Loucy (cell line): ENCODE measurements at regions not wholly inside any gene's neighbourhood (a gene's known extent, or its start where the extent isn't known, plus 50 kb on each side); places are given as distances from the start of the nearest gene placed in this dataset.
A peak's percentile ranks its signal among the peaks of the same experiment; 100 is the strongest.

Experiments
- H2AFZ ChIP-seq: fragments of 200-600 bp; sonication (generic); 2 replicates; pipeline ENCODE4 v1.6.0; 2016; ENCODE audit warnings: antibody characterized with exemption, mild to moderate bottlenecking, low read length, moderate library complexity
- H3F3A ChIP-seq: fragments of 200-600 bp; 2 replicates; pipeline ENCODE4 v1.6.0; 2016; ENCODE audit warnings: antibody characterized with exemption, low read depth, mild to moderate bottlenecking
- H3K27me3 ChIP-seq: fragments of 200-600 bp; sonication (generic); 2 replicates; pipeline ENCODE4 v1.6.1; 2014; ENCODE audit warnings: low read length, mild to moderate bottlenecking; ENCODE audit not compliant: insufficient read depth, poor library complexity, severe bottlenecking
- H3K36me3 ChIP-seq: fragments of 200-600 bp; sonication (generic); 2 replicates; pipeline ENCODE4 v1.6.1; 2016; ENCODE audit warnings: low read length; ENCODE audit not compliant: insufficient read depth
- H3K4me1 ChIP-seq: fragments of 200-600 bp; sonication (generic); 2 replicates; pipeline ENCODE4 v1.5.1; 2014; ENCODE audit warnings: low read length, mild to moderate bottlenecking; ENCODE audit not compliant: insufficient read depth, poor library complexity, severe bottlenecking
- H3K4me2 ChIP-seq: fragments of 200-600 bp; sonication (generic); 2 replicates; pipeline ENCODE4 v1.6.0; 2014; ENCODE audit warnings: antibody characterized with exemption, low read length, low read depth, mild to moderate bottlenecking; ENCODE audit not compliant: poor library complexity, severe bottlenecking
- H3K4me3 ChIP-seq: fragments of 200-600 bp; sonication (generic); 2 replicates; pipeline ENCODE4 v1.5.1; 2014; ENCODE audit warnings: low read length, mild to moderate bottlenecking, mixed read lengths; ENCODE audit not compliant: poor library complexity, severe bottlenecking
- H3K79me2 ChIP-seq: fragments of 200-600 bp; sonication (generic); 2 replicates; pipeline ENCODE4 v1.6.1; 2014; ENCODE audit warnings: low read length; ENCODE audit not compliant: insufficient read depth
- H3K9ac ChIP-seq: fragments of 200-600 bp; sonication (generic); 2 replicates; pipeline ENCODE4 v1.6.0; 2014; ENCODE audit warnings: mild to moderate bottlenecking, low read depth, low read length, moderate library complexity; ENCODE audit not compliant: poor library complexity, severe bottlenecking
- H3K9me2 ChIP-seq: fragments of 200-600 bp; sonication (generic); replicated peaks from 2 replicates; pipeline ENCODE4 v1.6.1; 2016; ENCODE audit warnings: low read depth, low read length, mixed read lengths
- H3K9me3 ChIP-seq: fragments of 200-600 bp; sonication (generic); 2 replicates; pipeline ENCODE4 v1.6.1; 2014; ENCODE audit warnings: mild to moderate bottlenecking, antibody characterized with exemption, low read length, low read depth; ENCODE audit not compliant: insufficient read depth
- H4K20me1 ChIP-seq: fragments of 200-600 bp; sonication (generic); 2 replicates; pipeline ENCODE4 v1.6.0; 2014; ENCODE audit warnings: antibody characterized with exemption, low read length, mild to moderate bottlenecking; ENCODE audit not compliant: insufficient read depth, poor library complexity, severe bottlenecking
- CTCF ChIP-seq: fragments of 200-600 bp; sonication (generic); conservative IDR thresholded peaks from 2 replicates; pipeline ENCODE4 v1.5.1; 2014; ENCODE audit warnings: mild to moderate bottlenecking, antibody characterized with exemption, low read length
- EZH2phosphoT487 ChIP-seq: fragments of 200-600 bp; IDR thresholded peaks from 2 replicates; pipeline ENCODE4 v1.6.1; 2018; ENCODE audit warnings: antibody characterized with exemption, mild to moderate bottlenecking, moderate library complexity, borderline replicate concordance

GRCh38 chr1:199109160-199109559 lies 470.3 kb downstream of the PTPRC start:
- no peaks in the 10 kb centered on the region for H3K36me3 ChIP-seq
- peaks cover 5% of the 10 kb centered on the region; the same call in 1 of the 2 replicates for H3K79me2 ChIP-seq
- no peaks in the 10 kb centered on the region for H3F3A ChIP-seq
- no peak overlapping the region for H2AFZ ChIP-seq
- H3K9ac ChIP-seq, result no peak overlapping the region
- peaks cover 25% of the 10 kb centered on the region; the same call in 1 of the 2 replicates for H3K9me3 ChIP-seq
- H3K4me1 ChIP-seq, result peaks cover 6% of the 10 kb centered on the region
- no peak overlapping the region for H3K4me2 ChIP-seq
- TF ChIP-seq CTCF, result no peak
- TF ChIP-seq EZH2phosphoT487, result no peak
- H3K27me3 ChIP-seq, result no peaks in the 10 kb centered on the region
- no peak overlapping the region for H3K4me3 ChIP-seq
- H3K9me2 ChIP-seq, result no peaks in the 10 kb centered on the region
- no peaks in the 10 kb centered on the region for H4K20me1 ChIP-seq

- Histone ChIP-seq H3K9ac (no peak overlapping the region), H3F3A (no peaks in the 10 kb centered on the region), H3K4me1 (no peaks in the 10 kb centered on the region), H3K9me3 (peaks cover 6% of the 10 kb centered on the region; the same call in 1 of the 2 replicates), H3K4me2 (no peak overlapping the region), H3K4me3 (no peak overlapping the region), H3K9me2 (no peaks in the 10 kb centered on the region), H3K79me2 (peaks cover 5% of the 10 kb centered on the region; the same call in 1 of the 2 replicates), H2AFZ (no peak overlapping the region), H4K20me1 (no peaks in the 10 kb centered on the region), H3K27me3 (no peaks in the 10 kb centered on the region), H3K36me3 (no peaks in the 10 kb centered on the region)
- no peak for TF ChIP-seq CTCF
- no peak for TF ChIP-seq EZH2phosphoT487
Observed at GRCh38 chr1:199112365-199112764, 473.5 kb downstream of the PTPRC start.

GRCh38 chr1:199113265-199113869 lies 474.5 kb downstream of the PTPRC start:
- Histone ChIP-seq H3K9me3 (peaks cover 6% of the 10 kb centered on the region; the same call in 1 of the 2 replicates), H2AFZ (no peak overlapping the region), H3K9me2 (no peaks in the 10 kb centered on the region), H3K36me3 (no peaks in the 10 kb centered on the region), H3K4me1 (no peaks in the 10 kb centered on the region), H3K27me3 (no peaks in the 10 kb centered on the region), H4K20me1 (no peaks in the 10 kb centered on the region), H3K4me2 (no peak overlapping the region), H3K79me2 (peaks cover 5% of the 10 kb centered on the region; the same call in 1 of the 2 replicates), H3K4me3 (no peak overlapping the region), H3F3A (no peaks in the 10 kb centered on the region), H3K9ac (no peak overlapping the region)
- peak; percentile 96 for TF ChIP-seq CTCF
- no peak for TF ChIP-seq EZH2phosphoT487
